ENCODE measurements at regions not wholly inside any gene's neighbourhood (a gene's known extent, or its start where the extent isn't known, plus 50 kb on each side); places are given as distances from the start of the nearest gene placed in this dataset.

DNA sequence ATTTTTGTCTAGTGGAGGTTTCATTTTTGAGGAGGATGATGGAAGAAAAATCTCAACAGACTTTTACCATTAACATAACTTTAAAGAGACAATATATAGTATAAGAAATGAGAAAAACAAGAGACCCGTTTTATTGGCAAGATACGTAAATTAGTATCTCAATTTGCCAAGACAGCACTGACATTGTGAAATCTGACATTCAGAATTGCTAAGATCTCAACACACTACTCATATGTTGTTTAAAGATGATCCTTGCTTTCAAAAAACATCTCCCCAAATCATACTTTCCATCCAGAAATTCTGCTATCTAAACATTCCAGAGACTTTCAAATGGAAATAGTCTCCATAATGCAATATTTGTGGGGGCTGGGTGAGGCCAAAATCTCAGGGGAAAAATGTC is 220.9 kb upstream of the CEP162 start:
- no TSS peak for BruUV-seq (replicated peaks)
- in situ Hi-C loops (cut with HindIII; ENCODE audit: extremely low pct_ligation_motif_present, low pct_unique_long_range_greater_than_20kb): no loop called here

DNA sequence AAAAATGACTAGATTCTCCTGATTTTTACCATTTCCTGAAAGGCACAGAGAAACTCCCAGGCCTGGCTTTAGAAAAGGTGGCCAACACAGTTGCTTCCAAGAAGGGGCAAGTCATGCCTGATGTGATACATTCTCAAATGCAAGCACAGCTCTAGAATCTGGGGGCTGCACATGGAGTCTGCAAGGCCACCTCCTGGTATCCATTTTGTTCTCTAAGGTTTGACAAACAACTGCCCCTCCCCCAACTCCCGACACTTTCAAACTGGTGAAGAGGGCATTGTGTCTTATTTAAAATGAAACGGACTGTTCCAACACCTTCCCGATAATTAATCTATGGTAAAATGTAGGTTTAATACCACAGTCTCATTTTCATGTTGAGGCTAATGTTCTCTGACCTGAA is 220.2 kb upstream of the CEP162 start:
- peaks cover 8% of the 10 kb centered on the region for H3K4me1 ChIP-seq (ENCODE audit: insufficient read depth, low read length)
- no peak overlapping the region for H2AFZ ChIP-seq (ENCODE audit: low read length)
- H3K9ac ChIP-seq (ENCODE audit: insufficient read depth, low read depth, low read length): no peak overlapping the region
- intact Hi-C loops (cut with micrococcal nuclease; ENCODE audit: unreplicated experiment) (no loop called here), in situ Hi-C loops (cut with HindIII; ENCODE audit: extremely low pct_ligation_motif_present, low pct_unique_long_range_greater_than_20kb) (no loop called here)
- 47% methylated on average over 3 of the region's 3 CpGs for WGBS (ENCODE audit: low lambda C conversion rate)
- no peaks in the 10 kb centered on the region for H4K20me1 ChIP-seq (ENCODE audit: insufficient read depth, low read length)
- FAIRE-seq (no peak), ATAC-seq (no peak), DNase-seq (ENCODE audit: low spot score) (no peak)
- no peaks in the 10 kb centered on the region for H3K79me2 ChIP-seq (ENCODE audit: insufficient read depth, low read length)
- 0 out of 2 replicates have a peak overlapping the region, but pooled peaks have one; percentile 15 for H3K4me2 ChIP-seq (ENCODE audit: low read depth, low read length)
- H3K27me3 ChIP-seq (ENCODE audit: control insufficient read depth in 1 of 2, insufficient read depth in 2 of 2, low read length in 2 of 2): no peaks in the 10 kb centered on the region
- ChIA-PET POLR2A (no interaction called here), CTCF (ENCODE audit: low intra/inter-chr PET ratio, low total read pairs) (no interaction called here)
- no peak overlapping the region for H3K4me3 ChIP-seq (replicated peaks in 1 of 3; ENCODE audit: insufficient read depth in 1 of 3, low read depth in 2 of 3, low read length in 3 of 3)
- H3K27ac ChIP-seq (ENCODE audit: extremely low read length, insufficient read depth, low read length): no peak overlapping the region
- no peaks in the 10 kb centered on the region for H3K36me3 ChIP-seq (replicated peaks in 1 of 2; ENCODE audit: control insufficient read depth in 1 of 2, insufficient read depth in 2 of 2, low read length in 2 of 2)
- TF ChIP-seq ZNF510 (CRISPR knock-in tag; IDR thresholded peaks at IDR 0.05; ENCODE audit: low read depth): no peak
- TF ChIP-seq KDM4B (CRISPR knock-in tag; IDR thresholded peaks at IDR 0.05): no peak
- TF ChIP-seq, protein P1, sequence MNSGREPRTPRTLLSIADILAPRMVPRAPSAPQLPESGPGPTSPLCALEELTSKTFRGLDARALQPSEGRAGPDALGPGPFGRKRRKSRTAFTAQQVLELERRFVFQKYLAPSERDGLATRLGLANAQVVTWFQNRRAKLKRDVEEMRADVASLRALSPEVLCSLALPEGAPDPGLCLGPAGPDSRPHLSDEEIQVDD (CRISPR knock-in tag; IDR thresholded peaks at IDR 0.05; ENCODE audit: borderline replicate concordance): no peak
- no TSS peak for BruUV-seq (replicated peaks)
- no peaks in the 10 kb centered on the region for H3K9me3 ChIP-seq (ENCODE audit: low read length)

More for the DNA sequence above, 220.9 kb upstream of the CEP162 start:
- H2AFZ ChIP-seq (ENCODE audit: low read length): no peak overlapping the region
- CTCF ChIA-PET (ENCODE audit: low intra/inter-chr PET ratio, low total read pairs): no interaction called here
- no peaks in the 10 kb centered on the region for H3K36me3 ChIP-seq (replicated peaks in 1 of 2; ENCODE audit: control insufficient read depth in 1 of 2, insufficient read depth in 2 of 2, low read length in 2 of 2)
- H3K27ac ChIP-seq (ENCODE audit: extremely low read length, insufficient read depth, low read length): no peak overlapping the region
- FAIRE-seq: no peak
- H3K4me2 ChIP-seq (ENCODE audit: low read depth, low read length): no peak overlapping the region
- no peaks in the 10 kb centered on the region for H3K79me2 ChIP-seq (ENCODE audit: insufficient read depth, low read length)
- H3K27me3 ChIP-seq (ENCODE audit: control insufficient read depth in 1 of 2, insufficient read depth in 2 of 2, low read length in 2 of 2): no peaks in the 10 kb centered on the region
- POLR2A ChIA-PET: no interaction called here
- no peak for DNase-seq (ENCODE audit: low spot score)
- no peak for ATAC-seq
- H3K9me3 ChIP-seq (ENCODE audit: low read length): no peaks in the 10 kb centered on the region
- 70% methylated on average over 2 of the region's 2 CpGs for WGBS (ENCODE audit: low lambda C conversion rate)
- TF ChIP-seq ATRX (CRISPR knock-in tag; IDR thresholded peaks at IDR 0.05; ENCODE audit: borderline replicate concordance) (no peak), CEBPB (IDR thresholded peaks at IDR 0.05; ENCODE audit: borderline replicate concordance, low read depth, low read length) (0 out of 2 replicates have a peak, but pooled peaks have one; percentile 13)
- no peaks in the 10 kb centered on the region for H4K20me1 ChIP-seq (ENCODE audit: insufficient read depth, low read length)
- no peak overlapping the region for H3K9ac ChIP-seq (ENCODE audit: insufficient read depth, low read depth, low read length)
- no peak overlapping the region for H3K4me3 ChIP-seq (replicated peaks in 1 of 3; ENCODE audit: insufficient read depth in 1 of 3, low read depth in 2 of 3, low read length in 3 of 3)
- peaks cover 8% of the 10 kb centered on the region for H3K4me1 ChIP-seq (ENCODE audit: insufficient read depth, low read length)
- intact Hi-C loops (cut with micrococcal nuclease; ENCODE audit: unreplicated experiment): no loop called here
